Heart right ventricle (tissue), 16 donors: ENCODE measurements at regions not wholly inside any gene's neighbourhood (a gene's known extent, or its start where the extent isn't known, plus 50 kb on each side); places are given as distances from the start of the nearest gene placed in this dataset.

Experiments used
- ATAC-seq, 8 donors: fragments of 200-7000 bp; cut with Tn5 transposase; one replicate each; pipeline ENCODE4 v1.9.1; 2020; ENCODE audit warnings: mild to moderate bottlenecking in 8 of 8, moderate library complexity in 8 of 8, moderate number of reproducible peaks in 1 of 8
- DNase-seq, 2 donors: peaks; one replicate each; pipeline ENCODE4 v3.0.0-alpha.2; 2020
- H3K27ac ChIP-seq, 10 donors: fragments of 200-600 bp; sonication (generic) in 2 of 10; one replicate each; pipeline versions ENCODE4 v1.5.0 to v1.8.0; 2020 to 2022; ENCODE audit warnings: mild to moderate bottlenecking in 3 of 10
- H3K27me3 ChIP-seq, 7 donors: fragments of 200-600 bp; one replicate each; pipeline ENCODE4 v1.8.0; 2021 to 2022; ENCODE audit warnings: mild to moderate bottlenecking in 2 of 7
- H3K36me3 ChIP-seq, 9 donors: fragments of 200-600 bp; sonication (generic) in 1 of 9; one replicate each; pipeline versions ENCODE4 v1.5.0 to v1.8.0; 2020 to 2022; ENCODE audit warnings: mild to moderate bottlenecking in 2 of 9
- H3K4me1 ChIP-seq, 9 donors: fragments of 200-600 bp; sonication (generic) in 1 of 9; one replicate each; pipeline versions ENCODE4 v1.5.0 to v1.8.0; 2020 to 2022; ENCODE audit warnings: mild to moderate bottlenecking in 4 of 9
- H3K4me3 ChIP-seq, 10 donors: fragments of 200-600 bp; sonication (generic) in 2 of 10; one replicate each; pipeline versions ENCODE4 v1.5.0 to v1.8.0; 2020 to 2022; ENCODE audit warnings: mild to moderate bottlenecking in 7 of 10, moderate library complexity in 2 of 10
- H3K9me3 ChIP-seq, 11 donors: fragments of 200-600 bp in 10 of 11; sonication (generic) in 2 of 11; one replicate each; pipeline versions ENCODE4 v1.5.0 to v1.8.0; 2013 to 2022; ENCODE audit warnings: mild to moderate bottlenecking in 2 of 11, control low read depth in 1 of 11, moderate library complexity in 1 of 11
- CTCF ChIP-seq, 9 donors: fragments of 200-600 bp; sonication (generic) in 2 of 9; IDR thresholded peaks; one replicate each; pipeline versions ENCODE4 v1.5.0 to v1.8.0; 2021 to 2022; ENCODE audit warnings: antibody characterized with exemption in 9 of 9, mild to moderate bottlenecking in 5 of 9, moderate library complexity in 1 of 9
- WGBS, 2 donors: extraction: QIAGEN DNeasy Blood & Tissue Kit; methylation state at CpG; one replicate each; pipeline ENCODE4 v1.1.7; 2013; ENCODE audit warnings: inconsistent platforms in 1 of 2; 5-methylcytosine and 5-hydroxymethylcytosine counted together
- intact Hi-C, 10 donors: fragments of 100-400 bp; cut with DNase I; formaldehyde crosslinking; loops; one replicate each; pipeline versions ENCODE4 v1.11.1 to v1.14.2; 2022
- donor health status: Arrhythmogenic right ventricular cardiomyopathy.
- donor health status: ischemic (EF 13 %, LVEDD 7.1; RV severe dilation, severe dysfunction).
- donor health status: healthy with polysubstance abuse.
- donor health status: DM: no; HTN: yes; CAD: no.
- donor health status: DM: no; HTN: no; CAD: no.
- donor health status: ischemic (EF 25% LVEDD 6.9; RV normal size, moderate dysfunction).
- donor health status: ischemic (EF 25% LVEDD 5.7; RV mildly dilated, moderate dysfunction).
- donor health status: healthy.
- donor health status: DM: yes; HTN: yes; CAD: no.
- donor health status: Ischemic cardiomyopathy.
- donor health status: ischemic (EF 35%, LVEDD 5.7; RV mildly dilated, moderate dysfunction).
- donor health status: nonischemic (EF 11% LVEDD 7.7; RV severe dilation, severe dysfunction).
- donor health status: DM: yes; HTN: yes; CAD: no.
- donor health status: PGD.
- donor health status: ischemic (EF 29% LVEDD 5.4; RV normal size, mild dysfunction).
- donor health status: nonischemic (EF 23%, LVEDD 6.1; RV moderate dilation, normal function).

- Histone ChIP-seq H3K27ac (no peak overlapping the region), H3K4me1 (peaks cover 6 to 11% (median 10%) of the 10 kb centered on the region in 9 donors), H3K9me3 (no peaks in the 10 kb centered on the region), H3K27me3 (peaks cover 18 to 74% (median 50%) of the 10 kb centered on the region in 7 donors), H3K4me3 (no peak overlapping the region), H3K36me3 (no peaks in the 10 kb centered on the region)
- DNase-seq: no peak
- 97 to 99% methylated on average over 2 of the region's 2 CpGs for WGBS, 2 donors
- ATAC-seq: no peak
- no peak for TF ChIP-seq CTCF (IDR thresholded peaks at IDR 0.05)
- intact Hi-C loops: no loop called here
These were observed 74.1 kb downstream of the NR2F2 start for GRCh38 chr15:96404560-96404959.

GRCh38 chr15:96406291-96406690, 75.8 kb downstream of the NR2F2 start:
- ATAC-seq (no peak), DNase-seq (no peak)
- intact Hi-C loops: no loop called here
- Histone ChIP-seq H3K9me3 (no peaks in the 10 kb centered on the region), H3K36me3 (no peaks in the 10 kb centered on the region), H3K27me3 (peaks cover 21 to 89% (median 68%) of the 10 kb centered on the region in 7 donors), H3K27ac (no peak overlapping the region), H3K4me1 (peaks cover 7 to 20% (median 14%) of the 10 kb centered on the region in 9 donors), H3K4me3 (no peak overlapping the region)
- TF ChIP-seq CTCF (IDR thresholded peaks at IDR 0.05): no peak
- WGBS, 2 donors: 84 to 89% methylated on average over 3 of the region's 3 CpGs

GRCh38 chr15:96406701-96407100, 76.2 kb downstream of the NR2F2 start:
- no peak overlapping the region for H3K27ac ChIP-seq
- no peak for TF ChIP-seq CTCF (IDR thresholded peaks at IDR 0.05)
- no peaks in the 10 kb centered on the region for H3K36me3 ChIP-seq
- peaks cover 7 to 20% (median 14%) of the 10 kb centered on the region in 9 donors for H3K4me1 ChIP-seq
- peaks cover 21 to 89% (median 72%) of the 10 kb centered on the region in 7 donors for H3K27me3 ChIP-seq
- WGBS, 2 donors: 78 to 83% methylated on average over 7 of the region's 7 CpGs
- no peaks in the 10 kb centered on the region for H3K9me3 ChIP-seq
- no peak overlapping the region for H3K4me3 ChIP-seq
- DNase-seq (no peak), ATAC-seq (no peak)
- intact Hi-C loops: no loop called here

GRCh38 chr15:96407482-96407881, 77.0 kb downstream of the NR2F2 start:
- intact Hi-C loops: no loop called here
- DNase-seq (no peak), ATAC-seq (no peak)
- H3K4me3 ChIP-seq: no peak overlapping the region
- H3K36me3 ChIP-seq: no peaks in the 10 kb centered on the region
- H3K9me3 ChIP-seq: no peaks in the 10 kb centered on the region
- peaks cover 21 to 94% (median 79%) of the 10 kb centered on the region in 7 donors for H3K27me3 ChIP-seq
- H3K27ac ChIP-seq: no peak overlapping the region
- 68 to 72% methylated on average over 2 of the region's 2 CpGs for WGBS, 2 donors
- TF ChIP-seq CTCF (IDR thresholded peaks at IDR 0.05): no peak
- peaks cover 7 to 20% (median 14%) of the 10 kb centered on the region in 9 donors for H3K4me1 ChIP-seq
